SH-SY5Y (cell line): ENCODE measurements at regions not wholly inside any gene's neighbourhood (a gene's known extent, or its start where the extent isn't known, plus 50 kb on each side); places are given as distances from the start of the nearest gene placed in this dataset.

ENCODE experiments used
- GATA2 ChIP-seq: IDR thresholded peaks from 2 replicates; pipeline ENCODE4 v1.6.1; 2011; ENCODE audit warnings: mild to moderate bottlenecking, low read depth, low read length
- GATA3 ChIP-seq: IDR thresholded peaks from 2 replicates; pipeline ENCODE4 v1.6.1; 2011; ENCODE audit warnings: low read depth, mild to moderate bottlenecking, low read length, moderate library complexity

DNA sequence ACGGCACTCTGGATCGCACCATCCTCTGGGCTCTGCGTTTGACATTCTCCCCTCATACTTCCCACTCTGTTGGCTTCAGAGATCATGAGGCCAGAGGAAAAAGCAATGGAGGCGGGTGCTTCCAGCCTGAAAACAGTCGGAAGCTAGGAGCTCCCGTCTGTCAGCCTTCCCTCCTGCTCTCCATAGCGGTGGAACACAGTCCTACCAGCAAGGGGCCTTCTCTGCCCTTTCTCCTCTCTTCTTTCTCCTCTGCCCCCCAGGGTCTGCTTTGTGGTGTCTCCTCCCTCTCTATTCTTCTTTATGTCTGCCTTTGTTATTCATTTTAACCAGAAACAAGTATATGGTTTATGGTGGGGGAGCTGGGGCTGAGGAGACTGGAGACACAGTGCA, 152.5 kb upstream of the NFIB start:
- TF ChIP-seq GATA3 (no peak), GATA2 (no peak)
